ENCODE measurements at regions not wholly inside any gene's neighbourhood (a gene's known extent, or its start where the extent isn't known, plus 50 kb on each side); places are given as distances from the start of the nearest gene placed in this dataset.
"Not testable (repeated sequence)": the region's sequence is repeated elsewhere in the genome, so short reads cannot be mapped to it uniquely, and the experiment has no call there.

- ATAC-seq (no peak), DNase-seq (ENCODE audit: low spot score) (no peak)
Observed at GRCh38 chr3:74921676-74922075, 307.2 kb upstream of the CNTN3 start.

GRCh38 chr3:74920721-74921350 lies 306.4 kb upstream of the CNTN3 start:
- DNase-seq (ENCODE audit: low spot score), result no peak
- ATAC-seq, result no peak

- DNase-seq (ENCODE audit: low spot score) (no peak), ATAC-seq (no peak)
Observed at GRCh38 chr3:74916696-74917095, 302.2 kb upstream of the CNTN3 start.

- DNase-seq (ENCODE audit: low spot score) (no peak), ATAC-seq (no peak)
Observed at GRCh38 chr3:74906181-74906580, 291.7 kb upstream of the CNTN3 start.

- ATAC-seq, result no peak
- DNase-seq (ENCODE audit: low spot score), result no peak
Observed at GRCh38 chr3:74905478-74905877, 291.0 kb upstream of the CNTN3 start.

GRCh38 chr3:74904646-74905045 lies 290.2 kb upstream of the CNTN3 start:
- no peak for DNase-seq (ENCODE audit: low spot score)

GRCh38 chr3:74899796-74900516 lies 285.5 kb upstream of the CNTN3 start:
- DNase-seq (ENCODE audit: low spot score); ATAC-seq: not testable (repeated sequence)

More at GRCh38 chr3:74904646-74905045, 290.2 kb upstream of the CNTN3 start:
- ATAC-seq, result no peak

- ATAC-seq (peak; percentile 50), DNase-seq (ENCODE audit: low spot score) (no peak)
Observed at GRCh38 chr3:74897006-74897405, 282.5 kb upstream of the CNTN3 start.

- ATAC-seq (peak; percentile 88), DNase-seq (ENCODE audit: low spot score) (no peak)
Observed at GRCh38 chr3:74891312-74891711, 276.9 kb upstream of the CNTN3 start.

- ATAC-seq, result peak; percentile 77
Observed at GRCh38 chr3:74883690-74884089, 269.2 kb upstream of the CNTN3 start.

GRCh38 chr3:74883222-74883621 lies 268.8 kb upstream of the CNTN3 start:
- DNase-seq (ENCODE audit: low spot score) (no peak), ATAC-seq (no peak)

More at GRCh38 chr3:74883690-74884089, 269.2 kb upstream of the CNTN3 start:
- no peak for DNase-seq (ENCODE audit: low spot score)

- DNase-seq (ENCODE audit: low spot score) (no peak), ATAC-seq (no peak)
Observed at GRCh38 chr3:74880237-74880636, 265.8 kb upstream of the CNTN3 start.

- no peak for ATAC-seq
- DNase-seq (ENCODE audit: low spot score), result no peak
Observed at GRCh38 chr3:74866357-74867030, 252.0 kb upstream of the CNTN3 start.

- no peak for DNase-seq (ENCODE audit: low spot score)
- no peak for ATAC-seq
Observed at GRCh38 chr3:74862476-74862875, 248.0 kb upstream of the CNTN3 start.

- ATAC-seq (no peak), DNase-seq (ENCODE audit: low spot score) (no peak)
Observed at GRCh38 chr3:74861211-74861610, 246.8 kb upstream of the CNTN3 start.

- ATAC-seq (no peak), DNase-seq (ENCODE audit: low spot score) (no peak)
Observed at GRCh38 chr3:74858086-74858485, 243.6 kb upstream of the CNTN3 start.

GRCh38 chr3:74850381-74850780 lies 235.9 kb upstream of the CNTN3 start:
- ATAC-seq (no peak), DNase-seq (ENCODE audit: low spot score) (no peak)

GRCh38 chr3:74847093-74847492 lies 232.6 kb upstream of the CNTN3 start:
- ATAC-seq (no peak), DNase-seq (ENCODE audit: low spot score) (no peak)

- DNase-seq (ENCODE audit: low spot score) (no peak), ATAC-seq (no peak)
Observed at GRCh38 chr3:74845081-74845480, 230.6 kb upstream of the CNTN3 start.

GRCh38 chr3:74844428-74844827 lies 230.0 kb upstream of the CNTN3 start:
- no peak for DNase-seq (ENCODE audit: low spot score)
- ATAC-seq, result no peak

GRCh38 chr3:74842649-74843048 lies 228.2 kb upstream of the CNTN3 start:
- ATAC-seq, result no peak
- no peak for DNase-seq (ENCODE audit: low spot score)

GRCh38 chr3:74842141-74842540 lies 227.7 kb upstream of the CNTN3 start:
- no peak for DNase-seq (ENCODE audit: low spot score)
- ATAC-seq, result no peak
